D721Med (cell line): ENCODE measurements at regions not wholly inside any gene's neighbourhood (a gene's known extent, or its start where the extent isn't known, plus 50 kb on each side); places are given as distances from the start of the nearest gene placed in this dataset.
A peak's percentile ranks its signal among the peaks of the same experiment; 100 is the strongest.
"Not testable (repeated sequence)": the region's sequence is repeated elsewhere in the genome, so short reads cannot be mapped to it uniquely, and the experiment has no call there.

Experiments used
- DNase-seq: peaks from one replicate; pipeline ENCODE4 v3.0.0; 2011; ENCODE audit warnings: low spot score; ENCODE audit not compliant: insufficient read length
- FAIRE-seq: peaks from 2 replicates; lab custom pipeline; 2011; peaks lifted over from hg19 to GRCh38; lab: Jason Lieb, UNC
- TF ChIP-seq, protein P1 (sequence below): IDR thresholded peaks from 2 replicates; pipeline ENCODE4 v1.5.1; 2012; ENCODE audit warnings: mild to moderate bottlenecking, control low read depth; ENCODE audit not compliant: insufficient read depth; ENCODE audit errors: missing control alignments

DNA sequence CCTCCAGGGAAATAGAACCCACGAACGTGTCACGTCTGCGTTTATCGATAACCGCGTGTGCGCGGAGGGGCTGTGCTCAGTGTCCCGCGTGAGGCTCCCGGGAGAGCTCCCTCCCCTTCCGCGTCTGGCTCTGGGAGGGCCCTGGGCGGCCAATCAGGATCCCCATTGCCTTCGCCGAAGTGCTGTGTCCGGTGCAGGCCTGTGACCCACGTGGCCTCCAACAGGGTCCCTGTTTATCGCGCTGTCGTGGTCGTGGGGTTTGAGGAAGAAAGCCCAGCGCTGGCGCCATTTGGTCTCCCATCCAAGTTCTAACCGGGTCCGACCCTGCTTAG is 345.6 kb downstream of the ADGRD1 start:
- not testable (repeated sequence) for DNase-seq, FAIRE-seq

DNA sequence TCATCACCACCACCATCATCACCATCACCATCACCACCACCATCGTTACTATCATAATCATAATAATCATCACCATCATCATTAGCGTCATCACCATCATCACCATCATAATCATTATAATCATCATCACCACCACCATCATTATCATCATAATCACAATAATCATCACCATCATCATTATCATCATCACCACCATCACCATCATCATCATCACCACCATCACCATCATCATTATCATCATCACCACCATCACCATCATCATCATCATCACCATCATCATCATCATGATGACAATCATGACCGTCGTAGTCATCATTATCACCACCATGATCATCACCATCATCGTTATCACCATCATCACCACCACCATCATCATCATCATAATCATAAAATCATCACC is 349.9 kb downstream of the ADGRD1 start:
- DNase-seq = not testable (repeated sequence)
- peak; percentile 76 for FAIRE-seq

DNA sequence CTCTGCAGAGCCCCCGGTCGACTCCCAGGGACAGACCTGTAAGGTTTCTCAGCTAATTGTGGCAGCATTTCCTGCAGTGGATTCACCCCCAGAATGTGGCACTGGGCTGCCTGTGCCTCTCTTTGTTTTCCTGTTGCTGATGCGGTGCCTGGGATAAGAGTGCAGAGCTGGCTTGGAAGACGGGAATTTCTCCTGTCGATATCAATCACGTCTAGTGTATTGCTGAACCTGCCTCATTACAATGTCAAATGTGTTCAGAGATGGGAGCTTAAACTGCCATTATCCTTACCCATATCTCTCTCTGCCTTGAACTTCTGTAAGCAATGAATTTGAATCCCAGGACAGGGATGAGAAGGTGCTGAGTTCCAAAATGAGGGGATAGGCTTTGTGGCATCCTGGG is 350.9 kb downstream of the ADGRD1 start:
- not testable (repeated sequence) for DNase-seq, FAIRE-seq

DNA sequence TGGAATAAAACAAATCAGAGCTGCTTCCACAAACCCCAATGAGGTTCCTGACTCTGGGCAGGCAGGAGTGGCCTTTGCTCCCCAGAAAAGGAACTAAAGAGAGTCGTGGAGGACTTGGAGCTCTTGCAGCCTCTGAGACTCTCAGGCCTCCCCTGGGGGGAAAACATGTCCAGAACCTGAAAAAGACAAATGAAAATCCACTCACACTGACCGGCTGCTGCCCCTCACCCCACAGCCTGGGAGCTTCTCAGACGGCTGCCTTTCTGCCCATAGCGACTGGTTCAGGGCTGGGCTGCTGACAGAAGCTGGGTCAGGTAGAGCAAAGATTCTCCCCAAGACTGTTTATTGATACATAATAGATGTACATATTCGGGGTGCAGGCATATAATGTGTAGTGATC is 356.0 kb downstream of the ADGRD1 start:
- DNase-seq (no peak), FAIRE-seq (no peak)
- TF ChIP-seq, protein P1, sequence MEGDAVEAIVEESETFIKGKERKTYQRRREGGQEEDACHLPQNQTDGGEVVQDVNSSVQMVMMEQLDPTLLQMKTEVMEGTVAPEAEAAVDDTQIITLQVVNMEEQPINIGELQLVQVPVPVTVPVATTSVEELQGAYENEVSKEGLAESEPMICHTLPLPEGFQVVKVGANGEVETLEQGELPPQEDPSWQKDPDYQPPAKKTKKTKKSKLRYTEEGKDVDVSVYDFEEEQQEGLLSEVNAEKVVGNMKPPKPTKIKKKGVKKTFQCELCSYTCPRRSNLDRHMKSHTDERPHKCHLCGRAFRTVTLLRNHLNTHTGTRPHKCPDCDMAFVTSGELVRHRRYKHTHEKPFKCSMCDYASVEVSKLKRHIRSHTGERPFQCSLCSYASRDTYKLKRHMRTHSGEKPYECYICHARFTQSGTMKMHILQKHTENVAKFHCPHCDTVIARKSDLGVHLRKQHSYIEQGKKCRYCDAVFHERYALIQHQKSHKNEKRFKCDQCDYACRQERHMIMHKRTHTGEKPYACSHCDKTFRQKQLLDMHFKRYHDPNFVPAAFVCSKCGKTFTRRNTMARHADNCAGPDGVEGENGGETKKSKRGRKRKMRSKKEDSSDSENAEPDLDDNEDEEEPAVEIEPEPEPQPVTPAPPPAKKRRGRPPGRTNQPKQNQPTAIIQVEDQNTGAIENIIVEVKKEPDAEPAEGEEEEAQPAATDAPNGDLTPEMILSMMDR = no peak

DNA sequence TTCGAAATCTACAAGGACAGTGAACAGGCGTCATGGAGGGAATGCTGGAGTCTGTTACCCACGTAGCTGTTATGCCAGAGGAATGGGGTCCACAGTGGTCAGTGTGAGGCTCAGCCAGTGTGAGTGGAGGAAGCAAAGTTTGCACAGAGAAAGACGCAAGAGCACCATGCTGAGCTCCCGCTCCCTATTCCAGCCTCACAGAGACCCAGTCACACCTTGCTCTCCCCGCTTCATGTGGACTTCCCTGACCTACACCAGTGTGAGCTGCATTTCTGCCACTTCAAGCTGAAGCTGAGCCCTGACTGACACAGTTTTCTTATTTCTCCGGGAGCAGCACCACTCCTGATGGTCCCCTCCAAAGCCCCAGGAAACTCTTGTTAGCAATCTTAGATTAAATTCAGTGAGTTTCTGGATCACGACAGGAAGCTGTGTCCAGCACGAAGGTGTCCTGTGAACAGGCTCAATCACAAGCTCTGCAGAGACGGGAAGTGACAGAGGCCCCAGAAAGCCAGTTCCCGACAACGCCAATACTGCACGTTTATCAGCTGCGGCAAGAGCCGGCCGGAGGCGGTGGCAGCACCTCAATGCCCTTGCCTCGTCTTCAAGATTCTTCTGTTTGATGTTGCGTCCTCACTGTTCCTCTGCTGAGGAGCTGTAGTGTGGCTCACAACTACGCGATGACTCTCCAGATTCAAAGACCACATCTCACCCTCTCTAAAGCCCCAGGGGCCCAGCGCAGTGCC is 356.7 kb downstream of the ADGRD1 start:
- not testable (repeated sequence) for FAIRE-seq, DNase-seq

DNA sequence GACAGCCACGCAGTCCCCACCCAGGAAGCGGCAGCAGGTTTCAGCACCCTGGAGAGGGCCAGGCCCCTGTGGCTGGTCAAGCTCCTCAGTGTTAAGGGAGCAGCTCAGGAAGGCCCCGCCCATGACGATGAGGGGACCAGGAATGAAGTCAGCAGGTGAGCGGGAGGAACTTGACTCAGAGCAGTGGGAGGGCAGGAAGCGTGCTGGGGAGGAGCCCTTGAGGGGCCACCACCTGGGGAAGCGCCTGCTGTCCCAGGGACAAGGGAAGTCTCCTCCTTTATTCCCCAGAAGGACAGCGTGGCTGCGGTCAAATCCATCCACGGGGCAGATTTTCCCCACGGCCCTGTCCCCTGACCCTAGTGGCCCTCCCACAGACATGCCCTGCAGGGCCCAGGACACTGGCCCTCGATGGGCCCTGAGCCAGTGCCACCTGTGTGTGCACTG is 357.6 kb downstream of the ADGRD1 start:
- not testable (repeated sequence) for DNase-seq, FAIRE-seq

DNA sequence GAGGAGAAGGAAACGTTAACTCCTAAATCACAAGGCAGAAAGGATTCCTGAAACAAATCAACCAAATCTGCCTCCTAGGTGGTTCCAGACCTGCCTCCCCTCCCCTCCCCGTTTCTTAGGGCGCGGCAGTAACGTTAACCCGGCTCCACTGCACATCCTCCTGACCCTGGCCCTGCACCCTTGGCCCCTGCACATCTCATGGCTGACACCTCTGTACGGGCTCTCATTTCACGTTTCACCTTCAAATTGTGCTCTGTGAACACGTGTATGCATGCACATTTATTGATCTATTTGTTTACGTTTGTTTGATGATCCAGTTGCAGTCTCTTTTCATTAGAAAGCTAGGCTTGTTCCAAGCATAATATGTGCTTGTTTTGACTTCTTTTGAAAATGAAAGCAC is 358.1 kb downstream of the ADGRD1 start:
- no peak for DNase-seq
- TF ChIP-seq, protein P1 = no peak
- no peak for FAIRE-seq

DNA sequence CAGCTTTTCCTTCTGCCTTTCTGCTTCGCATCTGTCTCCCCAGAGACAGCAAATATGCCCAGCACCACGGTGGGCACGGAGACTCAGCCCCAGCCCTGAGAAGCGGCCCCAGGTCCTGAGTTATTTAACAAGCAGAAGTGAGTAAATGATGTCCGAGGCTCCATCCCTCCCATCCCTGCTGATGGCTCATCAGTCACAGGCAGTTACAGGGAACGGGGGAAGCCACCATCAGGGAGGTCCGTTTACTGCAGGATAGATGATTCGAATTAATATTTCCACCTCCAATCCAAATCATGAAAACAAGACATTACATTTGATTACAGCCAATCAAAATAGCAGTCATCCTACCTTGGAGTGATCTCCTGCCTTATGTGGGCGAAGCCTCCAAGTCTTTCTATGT is 358.7 kb downstream of the ADGRD1 start:
- FAIRE-seq, DNase-seq: not testable (repeated sequence)

DNA sequence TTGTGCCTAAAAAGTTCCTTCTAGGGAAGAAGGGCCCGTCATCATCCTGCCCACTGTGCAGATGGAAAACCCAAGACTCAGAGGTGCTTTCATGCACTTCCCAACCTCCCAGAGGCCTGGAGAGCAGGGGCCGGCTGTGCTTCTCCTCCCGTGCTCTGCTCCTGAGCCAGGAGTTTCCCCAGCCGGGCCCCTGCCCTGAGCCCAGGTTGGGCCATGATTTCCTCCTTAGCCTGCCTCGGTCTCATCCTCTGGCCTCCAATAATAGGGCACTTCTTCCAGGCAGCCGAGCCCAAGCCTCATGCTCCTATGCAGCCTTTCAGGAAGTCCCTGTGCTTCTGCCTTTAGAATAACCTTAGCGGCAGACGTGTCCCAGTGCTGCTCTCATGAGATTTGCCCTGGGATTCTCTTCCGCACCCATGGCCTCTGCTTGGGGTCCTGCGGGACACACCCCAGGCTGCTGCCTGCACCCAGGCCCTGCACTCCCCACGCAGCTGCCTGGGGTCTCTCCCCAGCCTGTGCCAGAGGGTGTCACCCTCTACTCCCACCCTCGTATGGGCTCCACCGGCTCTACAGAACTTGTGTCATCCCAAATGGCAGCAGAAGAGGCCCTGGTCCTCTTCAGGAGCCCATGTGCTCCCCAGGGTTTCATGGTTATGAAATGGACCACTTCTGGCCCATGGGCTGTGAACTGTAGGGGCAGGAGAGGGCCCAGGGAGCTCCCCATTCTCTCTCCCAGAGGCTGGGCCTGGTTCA is 359.3 kb downstream of the ADGRD1 start:
- TF ChIP-seq, protein P1 = no peak
- no peak for FAIRE-seq
- no peak for DNase-seq

DNA sequence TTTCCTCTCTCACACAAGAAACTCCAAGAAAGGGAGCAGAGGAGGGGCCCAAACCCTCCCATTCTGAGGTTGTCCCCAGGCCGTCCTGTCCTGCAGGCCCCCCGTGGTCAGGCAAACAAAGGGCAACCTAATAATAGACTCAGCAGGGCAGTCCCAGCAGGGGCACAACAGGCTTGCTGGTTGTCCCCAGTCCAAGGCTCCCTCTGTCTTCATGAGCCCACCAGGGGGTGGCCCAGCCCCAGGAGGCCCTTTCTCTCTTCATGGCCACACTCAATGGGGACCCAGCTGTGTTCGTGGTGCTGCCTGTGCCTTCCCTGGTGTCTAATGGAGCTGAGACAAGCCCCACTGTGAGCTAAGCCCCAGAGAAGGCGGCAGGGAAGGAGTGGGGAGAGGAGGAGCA is 359.9 kb downstream of the ADGRD1 start:
- DNase-seq (no peak), FAIRE-seq (no peak)
- TF ChIP-seq, protein P1 = no peak
